ENCODE measurements at regions not wholly inside any gene's neighbourhood (a gene's known extent, or its start where the extent isn't known, plus 50 kb on each side); places are given as distances from the start of the nearest gene placed in this dataset.

DNA sequence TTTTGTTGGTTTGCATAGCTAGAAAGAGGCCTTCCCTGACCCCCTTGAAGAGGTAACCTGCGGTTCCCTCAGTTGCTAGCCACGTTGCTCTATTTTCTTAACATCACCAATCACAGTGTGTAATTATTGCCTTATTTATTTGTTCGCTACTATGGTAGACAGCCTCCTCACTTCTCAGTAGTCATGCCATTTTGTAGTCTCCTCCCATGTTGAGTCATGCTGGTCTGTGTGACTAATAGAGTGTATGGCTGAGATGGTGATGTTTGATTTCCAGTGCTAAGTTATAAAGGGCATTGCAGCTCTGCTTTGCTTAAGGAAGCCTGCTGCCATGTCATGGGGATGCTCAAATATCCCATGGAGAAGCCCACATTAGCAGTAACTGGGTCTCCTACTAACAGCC is 236.6 kb upstream of the CHD6 start:
- Mint-ChIP-seq H3K4me1 (peaks cover 2% of the 10 kb centered on the region; the same call in 1 of the 3 replicates), H3K27me3 (ENCODE audit: insufficient read depth, low read depth, poor library complexity) (peaks cover 7% of the 10 kb centered on the region), H3K27ac (no peak overlapping the region), H3K4me3 (no peak overlapping the region), H3K9me3 (peaks cover 90% of the 10 kb centered on the region), H3K36me3 (ENCODE audit: low read depth) (peaks cover 34% of the 10 kb centered on the region)
- Histone ChIP-seq H3K4me1 (ENCODE audit: insufficient read depth) (no peaks in the 10 kb centered on the region), H3K36me3 (ENCODE audit: insufficient read depth) (no peaks in the 10 kb centered on the region; the same call in 1 of the 2 replicates), H3K27me3 (ENCODE audit: insufficient read depth) (no peaks in the 10 kb centered on the region), H3K9me2 (ENCODE audit: insufficient read depth) (no peaks in the 10 kb centered on the region), H3K4me2 (no peak overlapping the region), H3K27ac (ENCODE audit: low read depth) (no peak overlapping the region), H4K20me1 (replicated peaks; ENCODE audit: insufficient read depth) (no peaks in the 10 kb centered on the region), H3K79me2 (replicated peaks; ENCODE audit: insufficient read depth) (no peaks in the 10 kb centered on the region), H3K4me3 (no peak overlapping the region), H3F3A (replicated peaks; ENCODE audit: low read depth) (no peaks in the 10 kb centered on the region), H2AFZ (no peak overlapping the region)
- DNase-seq (ENCODE audit: low spot score) (no peak), ATAC-seq (no peak)
- TF ChIP-seq NANOG (IDR thresholded peaks at IDR 0.05; ENCODE audit: borderline replicate concordance) (no peak), ZNF331 (CRISPR knock-in tag; IDR thresholded peaks at IDR 0.05; ENCODE audit: low read depth) (no peak), JUNB (IDR thresholded peaks at IDR 0.05; ENCODE audit: unreplicated experiment) (no peak), EZH2 (IDR thresholded peaks at IDR 0.05; ENCODE audit: low read depth, unreplicated experiment) (no peak), ZNF114 (CRISPR knock-in tag; IDR thresholded peaks at IDR 0.05) (no peak)
- TF ChIP-seq, protein P1, sequence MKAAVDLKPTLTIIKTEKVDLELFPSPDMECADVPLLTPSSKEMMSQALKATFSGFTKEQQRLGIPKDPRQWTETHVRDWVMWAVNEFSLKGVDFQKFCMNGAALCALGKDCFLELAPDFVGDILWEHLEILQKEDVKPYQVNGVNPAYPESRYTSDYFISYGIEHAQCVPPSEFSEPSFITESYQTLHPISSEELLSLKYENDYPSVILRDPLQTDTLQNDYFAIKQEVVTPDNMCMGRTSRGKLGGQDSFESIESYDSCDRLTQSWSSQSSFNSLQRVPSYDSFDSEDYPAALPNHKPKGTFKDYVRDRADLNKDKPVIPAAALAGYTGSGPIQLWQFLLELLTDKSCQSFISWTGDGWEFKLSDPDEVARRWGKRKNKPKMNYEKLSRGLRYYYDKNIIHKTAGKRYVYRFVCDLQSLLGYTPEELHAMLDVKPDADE (IDR thresholded peaks at IDR 0.05) = no peak

DNA sequence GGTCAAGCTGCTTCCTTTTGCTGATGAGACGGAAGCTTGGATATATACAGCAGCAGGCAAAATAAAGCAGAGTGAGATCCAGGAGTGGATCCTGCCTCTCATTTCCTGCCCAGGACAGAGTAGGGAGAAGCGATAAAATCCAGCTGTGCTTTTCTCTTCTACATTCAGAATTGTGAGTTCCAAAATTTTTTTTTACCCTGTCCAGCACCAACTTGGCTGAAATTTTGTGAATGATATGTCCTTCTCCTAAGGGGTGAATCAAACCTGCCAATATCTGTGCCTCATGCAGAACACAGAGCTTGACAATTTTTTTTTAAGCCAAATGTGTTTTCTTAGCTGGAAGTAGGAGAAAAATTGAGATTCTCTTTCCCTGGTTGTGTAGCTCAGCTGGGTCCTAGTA is 235.6 kb upstream of the CHD6 start:
- Histone ChIP-seq H3K4me1 (ENCODE audit: insufficient read depth) (no peaks in the 10 kb centered on the region), H3K27ac (ENCODE audit: low read depth) (no peak overlapping the region), H2AFZ (no peak overlapping the region), H3F3A (replicated peaks; ENCODE audit: low read depth) (no peaks in the 10 kb centered on the region), H3K4me3 (no peak overlapping the region), H3K79me2 (replicated peaks; ENCODE audit: insufficient read depth) (no peaks in the 10 kb centered on the region), H3K36me3 (ENCODE audit: insufficient read depth) (no peaks in the 10 kb centered on the region; the same call in 1 of the 2 replicates), H4K20me1 (replicated peaks; ENCODE audit: insufficient read depth) (no peaks in the 10 kb centered on the region), H3K9me2 (ENCODE audit: insufficient read depth) (no peaks in the 10 kb centered on the region), H3K27me3 (ENCODE audit: insufficient read depth) (no peaks in the 10 kb centered on the region), H3K4me2 (no peak overlapping the region)
- Mint-ChIP-seq H3K4me3 (no peak overlapping the region), H3K27ac (no peak overlapping the region), H3K4me1 (peaks cover 2% of the 10 kb centered on the region; the same call in 1 of the 3 replicates), H3K9me3 (peaks cover 88% of the 10 kb centered on the region), H3K27me3 (ENCODE audit: insufficient read depth, low read depth, poor library complexity) (peaks cover 7% of the 10 kb centered on the region), H3K36me3 (ENCODE audit: low read depth) (peaks cover 30% of the 10 kb centered on the region)
- ATAC-seq (no peak), DNase-seq (ENCODE audit: low spot score) (no peak)
- TF ChIP-seq, protein P2, sequence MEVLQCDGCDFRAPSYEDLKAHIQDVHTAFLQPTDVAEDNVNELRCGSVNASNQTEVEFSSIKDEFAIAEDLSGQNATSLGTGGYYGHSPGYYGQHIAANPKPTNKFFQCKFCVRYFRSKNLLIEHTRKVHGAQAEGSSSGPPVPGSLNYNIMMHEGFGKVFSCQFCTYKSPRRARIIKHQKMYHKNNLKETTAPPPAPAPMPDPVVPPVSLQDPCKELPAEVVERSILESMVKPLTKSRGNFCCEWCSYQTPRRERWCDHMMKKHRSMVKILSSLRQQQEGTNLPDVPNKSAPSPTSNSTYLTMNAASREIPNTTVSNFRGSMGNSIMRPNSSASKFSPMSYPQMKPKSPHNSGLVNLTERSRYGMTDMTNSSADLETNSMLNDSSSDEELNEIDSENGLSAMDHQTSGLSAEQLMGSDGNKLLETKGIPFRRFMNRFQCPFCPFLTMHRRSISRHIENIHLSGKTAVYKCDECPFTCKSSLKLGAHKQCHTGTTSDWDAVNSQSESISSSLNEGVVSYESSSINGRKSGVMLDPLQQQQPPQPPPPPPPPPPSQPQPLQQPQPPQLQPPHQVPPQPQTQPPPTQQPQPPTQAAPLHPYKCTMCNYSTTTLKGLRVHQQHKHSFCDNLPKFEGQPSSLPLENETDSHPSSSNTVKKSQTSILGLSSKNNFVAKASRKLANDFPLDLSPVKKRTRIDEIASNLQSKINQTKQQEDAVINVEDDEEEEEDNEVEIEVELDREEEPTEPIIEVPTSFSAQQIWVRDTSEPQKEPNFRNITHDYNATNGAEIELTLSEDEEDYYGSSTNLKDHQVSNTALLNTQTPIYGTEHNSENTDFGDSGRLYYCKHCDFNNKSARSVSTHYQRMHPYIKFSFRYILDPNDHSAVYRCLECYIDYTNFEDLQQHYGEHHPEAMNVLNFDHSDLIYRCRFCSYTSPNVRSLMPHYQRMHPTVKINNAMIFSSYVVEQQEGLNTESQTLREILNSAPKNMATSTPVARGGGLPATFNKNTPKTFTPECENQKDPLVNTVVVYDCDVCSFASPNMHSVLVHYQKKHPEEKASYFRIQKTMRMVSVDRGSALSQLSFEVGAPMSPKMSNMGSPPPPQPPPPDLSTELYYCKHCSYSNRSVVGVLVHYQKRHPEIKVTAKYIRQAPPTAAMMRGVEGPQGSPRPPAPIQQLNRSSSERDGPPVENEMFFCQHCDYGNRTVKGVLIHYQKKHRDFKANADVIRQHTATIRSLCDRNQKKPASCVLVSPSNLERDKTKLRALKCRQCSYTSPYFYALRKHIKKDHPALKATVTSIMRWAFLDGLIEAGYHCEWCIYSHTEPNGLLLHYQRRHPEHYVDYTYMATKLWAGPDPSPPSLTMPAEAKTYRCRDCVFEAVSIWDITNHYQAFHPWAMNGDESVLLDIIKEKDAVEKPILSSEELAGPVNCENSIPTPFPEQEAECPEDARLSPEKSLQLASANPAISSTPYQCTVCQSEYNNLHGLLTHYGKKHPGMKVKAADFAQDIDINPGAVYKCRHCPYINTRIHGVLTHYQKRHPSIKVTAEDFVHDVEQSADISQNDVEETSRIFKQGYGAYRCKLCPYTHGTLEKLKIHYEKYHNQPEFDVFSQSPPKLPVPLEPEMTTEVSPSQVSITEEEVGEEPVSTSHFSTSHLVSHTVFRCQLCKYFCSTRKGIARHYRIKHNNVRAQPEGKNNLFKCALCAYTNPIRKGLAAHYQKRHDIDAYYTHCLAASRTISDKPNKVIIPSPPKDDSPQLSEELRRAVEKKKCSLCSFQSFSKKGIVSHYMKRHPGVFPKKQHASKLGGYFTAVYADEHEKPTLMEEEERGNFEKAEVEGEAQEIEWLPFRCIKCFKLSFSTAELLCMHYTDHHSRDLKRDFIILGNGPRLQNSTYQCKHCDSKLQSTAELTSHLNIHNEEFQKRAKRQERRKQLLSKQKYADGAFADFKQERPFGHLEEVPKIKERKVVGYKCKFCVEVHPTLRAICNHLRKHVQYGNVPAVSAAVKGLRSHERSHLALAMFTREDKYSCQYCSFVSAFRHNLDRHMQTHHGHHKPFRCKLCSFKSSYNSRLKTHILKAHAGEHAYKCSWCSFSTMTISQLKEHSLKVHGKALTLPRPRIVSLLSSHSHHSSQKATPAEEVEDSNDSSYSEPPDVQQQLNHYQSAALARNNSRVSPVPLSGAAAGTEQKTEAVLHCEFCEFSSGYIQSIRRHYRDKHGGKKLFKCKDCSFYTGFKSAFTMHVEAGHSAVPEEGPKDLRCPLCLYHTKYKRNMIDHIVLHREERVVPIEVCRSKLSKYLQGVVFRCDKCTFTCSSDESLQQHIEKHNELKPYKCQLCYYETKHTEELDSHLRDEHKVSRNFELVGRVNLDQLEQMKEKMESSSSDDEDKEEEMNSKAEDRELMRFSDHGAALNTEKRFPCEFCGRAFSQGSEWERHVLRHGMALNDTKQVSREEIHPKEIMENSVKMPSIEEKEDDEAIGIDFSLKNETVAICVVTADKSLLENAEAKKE (CRISPR knock-in tag; IDR thresholded peaks at IDR 0.05) = no peak
- TF ChIP-seq ZNF331 (CRISPR knock-in tag; IDR thresholded peaks at IDR 0.05; ENCODE audit: low read depth) (no peak), ZNF114 (CRISPR knock-in tag; IDR thresholded peaks at IDR 0.05) (no peak), CREB1 (CRISPR knock-in tag; IDR thresholded peaks at IDR 0.05; ENCODE audit: low read depth) (no peak), POLR2AphosphoS5 (IDR thresholded peaks at IDR 0.05; ENCODE audit: low read depth) (no peak), NANOG (IDR thresholded peaks at IDR 0.05; ENCODE audit: borderline replicate concordance) (no peak), EZH2 (IDR thresholded peaks at IDR 0.05; ENCODE audit: low read depth, unreplicated experiment) (no peak)
- TF ChIP-seq, protein P3, sequence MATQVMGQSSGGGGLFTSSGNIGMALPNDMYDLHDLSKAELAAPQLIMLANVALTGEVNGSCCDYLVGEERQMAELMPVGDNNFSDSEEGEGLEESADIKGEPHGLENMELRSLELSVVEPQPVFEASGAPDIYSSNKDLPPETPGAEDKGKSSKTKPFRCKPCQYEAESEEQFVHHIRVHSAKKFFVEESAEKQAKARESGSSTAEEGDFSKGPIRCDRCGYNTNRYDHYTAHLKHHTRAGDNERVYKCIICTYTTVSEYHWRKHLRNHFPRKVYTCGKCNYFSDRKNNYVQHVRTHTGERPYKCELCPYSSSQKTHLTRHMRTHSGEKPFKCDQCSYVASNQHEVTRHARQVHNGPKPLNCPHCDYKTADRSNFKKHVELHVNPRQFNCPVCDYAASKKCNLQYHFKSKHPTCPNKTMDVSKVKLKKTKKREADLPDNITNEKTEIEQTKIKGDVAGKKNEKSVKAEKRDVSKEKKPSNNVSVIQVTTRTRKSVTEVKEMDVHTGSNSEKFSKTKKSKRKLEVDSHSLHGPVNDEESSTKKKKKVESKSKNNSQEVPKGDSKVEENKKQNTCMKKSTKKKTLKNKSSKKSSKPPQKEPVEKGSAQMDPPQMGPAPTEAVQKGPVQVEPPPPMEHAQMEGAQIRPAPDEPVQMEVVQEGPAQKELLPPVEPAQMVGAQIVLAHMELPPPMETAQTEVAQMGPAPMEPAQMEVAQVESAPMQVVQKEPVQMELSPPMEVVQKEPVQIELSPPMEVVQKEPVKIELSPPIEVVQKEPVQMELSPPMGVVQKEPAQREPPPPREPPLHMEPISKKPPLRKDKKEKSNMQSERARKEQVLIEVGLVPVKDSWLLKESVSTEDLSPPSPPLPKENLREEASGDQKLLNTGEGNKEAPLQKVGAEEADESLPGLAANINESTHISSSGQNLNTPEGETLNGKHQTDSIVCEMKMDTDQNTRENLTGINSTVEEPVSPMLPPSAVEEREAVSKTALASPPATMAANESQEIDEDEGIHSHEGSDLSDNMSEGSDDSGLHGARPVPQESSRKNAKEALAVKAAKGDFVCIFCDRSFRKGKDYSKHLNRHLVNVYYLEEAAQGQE (IDR thresholded peaks at IDR 0.05; ENCODE audit: unreplicated experiment) = no peak
- TF ChIP-seq, protein P1 (IDR thresholded peaks at IDR 0.05) = no peak
